ENCODE measurements at regions not wholly inside any gene's neighbourhood (a gene's known extent, or its start where the extent isn't known, plus 50 kb on each side); places are given as distances from the start of the nearest gene placed in this dataset.

- H3K4me2 ChIP-seq (ENCODE audit: low read length): no peak overlapping the region
- H3K9me3 ChIP-seq (ENCODE audit: low read length): no peaks in the 10 kb centered on the region
- H3K27ac ChIP-seq (ENCODE audit: low read length): no peak overlapping the region
- no peak overlapping the region for H2AFZ ChIP-seq (ENCODE audit: low read depth, low read length)
- H3K79me2 ChIP-seq (replicated peaks; ENCODE audit: insufficient read depth, low read length): no peaks in the 10 kb centered on the region
- no peaks in the 10 kb centered on the region for H3K36me3 ChIP-seq (ENCODE audit: insufficient read depth, low read length)
- H3K9me2 ChIP-seq (ENCODE audit: insufficient read depth, low read length): no peaks in the 10 kb centered on the region
- no peaks in the 10 kb centered on the region for H4K20me1 ChIP-seq (ENCODE audit: insufficient read depth)
- no peak overlapping the region for H3K4me3 ChIP-seq (ENCODE audit: low read length)
- TF ChIP-seq EP300 (conservative IDR thresholded peaks at IDR 0.05; ENCODE audit: poor library complexity, severe bottlenecking): no peak
- TF ChIP-seq RAD21 (conservative IDR thresholded peaks at IDR 0.05): no peak
- no peak for TF ChIP-seq SMC3 (conservative IDR thresholded peaks at IDR 0.05; ENCODE audit: poor library complexity)
- no peak for TF ChIP-seq REST (IDR thresholded peaks at IDR 0.05; ENCODE audit: borderline replicate concordance)
- TF ChIP-seq, protein P1, sequence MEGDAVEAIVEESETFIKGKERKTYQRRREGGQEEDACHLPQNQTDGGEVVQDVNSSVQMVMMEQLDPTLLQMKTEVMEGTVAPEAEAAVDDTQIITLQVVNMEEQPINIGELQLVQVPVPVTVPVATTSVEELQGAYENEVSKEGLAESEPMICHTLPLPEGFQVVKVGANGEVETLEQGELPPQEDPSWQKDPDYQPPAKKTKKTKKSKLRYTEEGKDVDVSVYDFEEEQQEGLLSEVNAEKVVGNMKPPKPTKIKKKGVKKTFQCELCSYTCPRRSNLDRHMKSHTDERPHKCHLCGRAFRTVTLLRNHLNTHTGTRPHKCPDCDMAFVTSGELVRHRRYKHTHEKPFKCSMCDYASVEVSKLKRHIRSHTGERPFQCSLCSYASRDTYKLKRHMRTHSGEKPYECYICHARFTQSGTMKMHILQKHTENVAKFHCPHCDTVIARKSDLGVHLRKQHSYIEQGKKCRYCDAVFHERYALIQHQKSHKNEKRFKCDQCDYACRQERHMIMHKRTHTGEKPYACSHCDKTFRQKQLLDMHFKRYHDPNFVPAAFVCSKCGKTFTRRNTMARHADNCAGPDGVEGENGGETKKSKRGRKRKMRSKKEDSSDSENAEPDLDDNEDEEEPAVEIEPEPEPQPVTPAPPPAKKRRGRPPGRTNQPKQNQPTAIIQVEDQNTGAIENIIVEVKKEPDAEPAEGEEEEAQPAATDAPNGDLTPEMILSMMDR (IDR thresholded peaks at IDR 0.05; ENCODE audit: poor library complexity, severe bottlenecking): no peak
- no peak for TF ChIP-seq MXI1 (conservative IDR thresholded peaks at IDR 0.05; ENCODE audit: poor library complexity, severe bottlenecking)
- no peak for TF ChIP-seq EZH2 (IDR thresholded peaks at IDR 0.05; ENCODE audit: borderline replicate concordance, insufficient read depth, low read length, poor library complexity, severe bottlenecking)
- no peak for TF ChIP-seq TAF1 (IDR thresholded peaks at IDR 0.05; ENCODE audit: low read depth)
- TF ChIP-seq POLR2AphosphoS5 (IDR thresholded peaks at IDR 0.05): no peak
- H3K27me3 ChIP-seq (ENCODE audit: insufficient read depth, low read depth, low read length): no peaks in the 10 kb centered on the region
- H3F3A ChIP-seq (ENCODE audit: insufficient read depth, low read length, poor library complexity, severe bottlenecking): no peaks in the 10 kb centered on the region
- H3K9ac ChIP-seq (ENCODE audit: low read length): no peak overlapping the region
Observed at GRCh38 chrX:10341309-10341708, 184.5 kb downstream of the CLCN4 start.

DNA sequence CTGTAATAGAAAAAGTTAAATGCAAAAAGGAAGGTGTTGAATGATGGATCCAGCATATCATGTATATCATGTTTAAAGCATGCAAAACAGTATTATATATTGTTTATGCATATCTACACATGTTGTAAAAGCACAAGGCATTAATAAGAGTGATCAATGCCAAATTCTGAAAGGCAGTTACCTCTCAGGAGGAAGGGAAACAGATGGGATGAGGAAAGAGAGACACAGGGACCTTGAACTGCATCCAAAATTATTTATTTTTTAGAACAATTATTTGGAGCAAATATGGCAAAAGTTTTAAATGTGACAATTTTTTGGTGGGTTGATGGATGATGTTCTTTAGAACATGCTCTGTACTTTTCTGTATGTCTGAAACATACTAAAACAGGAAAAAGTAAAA lies 193.4 kb downstream of the CLCN4 start:
- H3F3A ChIP-seq (ENCODE audit: insufficient read depth, low read length, poor library complexity, severe bottlenecking): no peaks in the 10 kb centered on the region
- no peak overlapping the region for H3K4me2 ChIP-seq (ENCODE audit: low read length)
- no peak for TF ChIP-seq SMC3 (conservative IDR thresholded peaks at IDR 0.05; ENCODE audit: poor library complexity)
- TF ChIP-seq, protein P1 (IDR thresholded peaks at IDR 0.05; ENCODE audit: poor library complexity, severe bottlenecking): no peak
- no peak for TF ChIP-seq EZH2 (IDR thresholded peaks at IDR 0.05; ENCODE audit: borderline replicate concordance, insufficient read depth, low read length, poor library complexity, severe bottlenecking)
- TF ChIP-seq POLR2AphosphoS5 (IDR thresholded peaks at IDR 0.05): no peak
- TF ChIP-seq REST (IDR thresholded peaks at IDR 0.05; ENCODE audit: borderline replicate concordance): no peak
- TF ChIP-seq MXI1 (conservative IDR thresholded peaks at IDR 0.05; ENCODE audit: poor library complexity, severe bottlenecking): no peak
- no peak for TF ChIP-seq EP300 (conservative IDR thresholded peaks at IDR 0.05; ENCODE audit: poor library complexity, severe bottlenecking)
- TF ChIP-seq RAD21 (conservative IDR thresholded peaks at IDR 0.05): no peak
- TF ChIP-seq TAF1 (IDR thresholded peaks at IDR 0.05; ENCODE audit: low read depth): no peak
- H3K79me2 ChIP-seq (replicated peaks; ENCODE audit: insufficient read depth, low read length): no peaks in the 10 kb centered on the region
- no peaks in the 10 kb centered on the region for H3K9me2 ChIP-seq (ENCODE audit: insufficient read depth, low read length)
- no peaks in the 10 kb centered on the region for H3K27me3 ChIP-seq (ENCODE audit: insufficient read depth, low read depth, low read length)
- no peaks in the 10 kb centered on the region for H3K9me3 ChIP-seq (ENCODE audit: low read length)
- H4K20me1 ChIP-seq (ENCODE audit: insufficient read depth): no peaks in the 10 kb centered on the region
- no peak overlapping the region for H3K9ac ChIP-seq (ENCODE audit: low read length)
- H3K27ac ChIP-seq (ENCODE audit: low read length): no peak overlapping the region
- H3K4me3 ChIP-seq (ENCODE audit: low read length): no peak overlapping the region
- no peaks in the 10 kb centered on the region for H3K36me3 ChIP-seq (ENCODE audit: insufficient read depth, low read length)
- H2AFZ ChIP-seq (ENCODE audit: low read depth, low read length): no peak overlapping the region
